Uterus (tissue), 3 donors: ENCODE measurements at regions not wholly inside any gene's neighbourhood (a gene's known extent, or its start where the extent isn't known, plus 50 kb on each side); places are given as distances from the start of the nearest gene placed in this dataset.

Experiments
- DNase-seq, 2 donors: peaks; one replicate each; pipeline ENCODE4 v3.0.0-alpha.2; 2019 to 2020
- H3K27ac ChIP-seq, 2 donors: fragments of 200-600 bp; sonication (generic); 1 replicate in 1 of 2; 2 replicates in 1 of 2; pipeline ENCODE4 v1.5.1; 2016 to 2018
- H3K27me3 ChIP-seq, 2 donors: fragments of 200-600 bp; sonication (generic); one replicate each; pipeline ENCODE4 v1.5.1; 2018 to 2019; ENCODE audit warnings: control low read depth in 1 of 2
- H3K36me3 ChIP-seq, 2 donors: fragments of 200-600 bp; sonication (generic); one replicate each; pipeline ENCODE4 v1.5.1; 2019; ENCODE audit warnings: control low read depth in 1 of 2
- H3K4me1 ChIP-seq, 2 donors: fragments of 200-600 bp; sonication (generic); one replicate each; pipeline ENCODE4 v1.5.1; 2018 to 2019; ENCODE audit warnings: control low read depth in 1 of 2
- H3K4me3 ChIP-seq, 2 donors: fragments of 200-600 bp; sonication (generic); 1 replicate in 1 of 2; 2 replicates in 1 of 2; pipeline ENCODE4 v1.5.1; 2018 to 2019; ENCODE audit warnings: mild to moderate bottlenecking in 1 of 2
- H3K9me3 ChIP-seq, 2 donors: fragments of 200-600 bp; sonication (generic); one replicate each; pipeline ENCODE4 v1.5.1; 2019; ENCODE audit warnings: control low read depth in 1 of 2
- CTCF ChIP-seq, 4 experiments: fragments of 200-600 bp in 2 of 4; fragments of 450-650 bp in 2 of 4; sonication (generic) in 2 of 4; IDR thresholded peaks; one replicate each; pipeline ENCODE4 v1.5.1; 2016 to 2019; ENCODE audit warnings: antibody characterized with exemption in 4 of 4, mild to moderate bottlenecking in 2 of 4, moderate library complexity in 1 of 4
- POLR2A ChIP-seq, 2 donors: fragments of 450-650 bp; IDR thresholded peaks; one replicate each; pipeline ENCODE4 v1.6.1; 2016; ENCODE audit warnings: antibody characterized with exemption in 2 of 2, mild to moderate bottlenecking in 1 of 2, moderate library complexity in 1 of 2
- intact Hi-C: fragments of 100-400 bp; cut with DNase I; formaldehyde crosslinking; loops from one replicate; pipeline ENCODE4 v1.15.1; 2023; ENCODE audit warnings: low total_unique reads
- donor health status: DM: yes; HTN: yes; CAD: no.

GRCh38 chr4:33911959-33912358, 2332.4 kb downstream of the ARAP2 start:
- H3K4me3 ChIP-seq: no peak overlapping the region
- DNase-seq: no peak
- no peaks in the 10 kb centered on the region for H3K27me3 ChIP-seq
- intact Hi-C loops: no loop called here
- TF ChIP-seq CTCF (IDR thresholded peaks at IDR 0.05) (no peak), POLR2A (IDR thresholded peaks at IDR 0.05) (no peak)
- H3K27ac ChIP-seq: no peak overlapping the region
- H3K9me3 ChIP-seq: no peaks in the 10 kb centered on the region
- H3K36me3 ChIP-seq: no peaks in the 10 kb centered on the region
- no peaks in the 10 kb centered on the region for H3K4me1 ChIP-seq

- no peak overlapping the region for H3K4me3 ChIP-seq
Observed at GRCh38 chr4:33914386-33914785, 2329.9 kb downstream of the ARAP2 start.

GRCh38 chr4:33923469-33923868, 2320.8 kb downstream of the ARAP2 start:
- no peak for TF ChIP-seq POLR2A (IDR thresholded peaks at IDR 0.05)
- no peak for TF ChIP-seq CTCF (IDR thresholded peaks at IDR 0.05)

More at GRCh38 chr4:33914386-33914785, 2329.9 kb downstream of the ARAP2 start:
- H3K9me3 ChIP-seq: no peaks in the 10 kb centered on the region
- H3K4me1 ChIP-seq: no peaks in the 10 kb centered on the region
- no peaks in the 10 kb centered on the region for H3K36me3 ChIP-seq
- intact Hi-C loops: no loop called here
- H3K27ac ChIP-seq: no peak overlapping the region
- DNase-seq: no peak
- no peak for TF ChIP-seq POLR2A (IDR thresholded peaks at IDR 0.05)
- no peak for TF ChIP-seq CTCF (IDR thresholded peaks at IDR 0.05)
- no peaks in the 10 kb centered on the region for H3K27me3 ChIP-seq

GRCh38 chr4:33924239-33924638, 2320.1 kb downstream of the ARAP2 start:
- H3K4me1 ChIP-seq: no peaks in the 10 kb centered on the region
- TF ChIP-seq POLR2A (IDR thresholded peaks at IDR 0.05) (no peak), CTCF (IDR thresholded peaks at IDR 0.05) (no peak)
- H3K9me3 ChIP-seq: no peaks in the 10 kb centered on the region
- no peak overlapping the region for H3K27ac ChIP-seq
- DNase-seq: no peak
- no peaks in the 10 kb centered on the region for H3K36me3 ChIP-seq
- H3K27me3 ChIP-seq: no peaks in the 10 kb centered on the region
- no peak overlapping the region for H3K4me3 ChIP-seq
- intact Hi-C loops: no loop called here

More at GRCh38 chr4:33923469-33923868, 2320.8 kb downstream of the ARAP2 start:
- Histone ChIP-seq H3K27me3 (no peaks in the 10 kb centered on the region), H3K4me1 (no peaks in the 10 kb centered on the region), H3K27ac (no peak overlapping the region), H3K9me3 (no peaks in the 10 kb centered on the region), H3K36me3 (no peaks in the 10 kb centered on the region), H3K4me3 (no peak overlapping the region)
- intact Hi-C loops: no loop called here
- no peak for DNase-seq

GRCh38 chr4:33924811-33925210, 2319.5 kb downstream of the ARAP2 start:
- no peak for TF ChIP-seq POLR2A (IDR thresholded peaks at IDR 0.05)
- no peak for TF ChIP-seq CTCF (IDR thresholded peaks at IDR 0.05)
- H3K9me3 ChIP-seq: no peaks in the 10 kb centered on the region
- no peak overlapping the region for H3K27ac ChIP-seq
- no peak overlapping the region for H3K4me3 ChIP-seq
- no peak for DNase-seq
- H3K27me3 ChIP-seq: no peaks in the 10 kb centered on the region
- H3K36me3 ChIP-seq: no peaks in the 10 kb centered on the region
- H3K4me1 ChIP-seq: no peaks in the 10 kb centered on the region
- intact Hi-C loops: no loop called here
